ENCODE measurements at regions not wholly inside any gene's neighbourhood (a gene's known extent, or its start where the extent isn't known, plus 50 kb on each side); places are given as distances from the start of the nearest gene placed in this dataset.
"Not testable (repeated sequence)": the region's sequence is repeated elsewhere in the genome, so short reads cannot be mapped to it uniquely, and the experiment has no call there.

GRCh38 chr14:25828562-25828961, 769.3 kb downstream of the NOVA1 start:
- no peak for ATAC-seq
- TF ChIP-seq ISL1 (CRISPR knock-in tag; IDR thresholded peaks at IDR 0.05): no peak
- TF ChIP-seq ZNF565 (CRISPR knock-in tag; conservative IDR thresholded peaks at IDR 0.05; ENCODE audit: low read depth): no peak
- no peak for TF ChIP-seq ARNTL (CRISPR knock-in tag; IDR thresholded peaks at IDR 0.05; ENCODE audit: borderline replicate concordance, low read depth)
- TF ChIP-seq ZFP30 (CRISPR knock-in tag; IDR thresholded peaks at IDR 0.05): no peak
- no peak for TF ChIP-seq GLIS3 (CRISPR knock-in tag; IDR thresholded peaks at IDR 0.05)
- TF ChIP-seq POU6F1 (CRISPR knock-in tag; IDR thresholded peaks at IDR 0.05; ENCODE audit: borderline replicate concordance, low read depth): no peak
- TF ChIP-seq SNAI2 (CRISPR knock-in tag; IDR thresholded peaks at IDR 0.05): no peak
- TF ChIP-seq PATZ1 (CRISPR knock-in tag; IDR thresholded peaks at IDR 0.05; ENCODE audit: borderline replicate concordance): no peak
- TF ChIP-seq ZFP3 (CRISPR knock-in tag; IDR thresholded peaks at IDR 0.05): no peak
- no peak for TF ChIP-seq CSRNP3 (CRISPR knock-in tag; IDR thresholded peaks at IDR 0.05)
- TF ChIP-seq RARB (CRISPR knock-in tag; IDR thresholded peaks at IDR 0.05): no peak
- no peak for TF ChIP-seq BACH2 (CRISPR knock-in tag; IDR thresholded peaks at IDR 0.05; ENCODE audit: borderline replicate concordance)
- TF ChIP-seq CSDC2 (CRISPR knock-in tag; IDR thresholded peaks at IDR 0.05): no peak
- TF ChIP-seq TOX (CRISPR knock-in tag; IDR thresholded peaks at IDR 0.05; ENCODE audit: borderline replicate concordance): no peak

- no peak for ATAC-seq
- TF ChIP-seq ZNF70 (CRISPR knock-in tag; IDR thresholded peaks at IDR 0.05): no peak
- no peak for TF ChIP-seq OSR1 (CRISPR knock-in tag; IDR thresholded peaks at IDR 0.05)
Measured at GRCh38 chr14:25826105-25826504, 771.7 kb downstream of the NOVA1 start.

GRCh38 chr14:25820368-25820767, 770.4 kb upstream of the STXBP6 start:
- ATAC-seq: no peak
- no peak for TF ChIP-seq BACH2 (CRISPR knock-in tag; IDR thresholded peaks at IDR 0.05; ENCODE audit: borderline replicate concordance)
- no peak for TF ChIP-seq CSRNP3 (CRISPR knock-in tag; IDR thresholded peaks at IDR 0.05)
- no peak for TF ChIP-seq PATZ1 (CRISPR knock-in tag; IDR thresholded peaks at IDR 0.05; ENCODE audit: borderline replicate concordance)
- TF ChIP-seq RARB (CRISPR knock-in tag; IDR thresholded peaks at IDR 0.05): no peak
- no peak for TF ChIP-seq TSHZ2 (CRISPR knock-in tag; IDR thresholded peaks at IDR 0.05)
- no peak for TF ChIP-seq ESRRG (CRISPR knock-in tag; IDR thresholded peaks at IDR 0.05)
- no peak for TF ChIP-seq ARNTL (CRISPR knock-in tag; IDR thresholded peaks at IDR 0.05; ENCODE audit: borderline replicate concordance, low read depth)
- TF ChIP-seq CREB5 (CRISPR knock-in tag; IDR thresholded peaks at IDR 0.05; ENCODE audit: low read depth): no peak
- TF ChIP-seq PPARA (CRISPR knock-in tag; IDR thresholded peaks at IDR 0.05; ENCODE audit: borderline replicate concordance): no peak
- TF ChIP-seq ISL1 (CRISPR knock-in tag; IDR thresholded peaks at IDR 0.05): no peak

- ATAC-seq: not testable (repeated sequence)
Measured at GRCh38 chr14:25814622-25815021, 764.7 kb upstream of the STXBP6 start.
